ENCODE measurements at regions not wholly inside any gene's neighbourhood (a gene's known extent, or its start where the extent isn't known, plus 50 kb on each side); places are given as distances from the start of the nearest gene placed in this dataset.
"Not testable (repeated sequence)": the region's sequence is repeated elsewhere in the genome, so short reads cannot be mapped to it uniquely, and the experiment has no call there.

DNA sequence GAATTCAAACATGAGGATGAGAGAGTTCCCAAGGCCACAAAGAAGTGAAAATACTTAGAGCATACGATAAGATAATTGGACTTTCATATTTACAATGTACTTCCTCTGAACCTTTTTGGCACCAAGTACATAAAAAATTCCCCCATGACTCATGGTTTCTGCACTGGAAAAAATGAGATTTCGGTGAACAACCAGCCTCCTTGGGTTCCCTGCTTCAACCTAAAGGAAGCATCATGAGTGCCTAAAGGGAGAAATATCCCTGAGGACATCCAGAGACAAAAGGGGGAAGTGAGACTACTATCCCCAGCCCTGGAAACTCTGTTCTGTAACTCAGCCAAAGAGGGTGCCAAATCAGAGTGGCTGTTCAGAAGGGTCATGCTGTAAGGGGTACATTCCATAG, 562.7 kb upstream of the SLC39A10 start:
- DNase-seq (ENCODE audit: low spot score) (no peak), ATAC-seq (ENCODE audit: low read depth) (no peak)
- H3K36me3 ChIP-seq (ENCODE audit: low read depth) = no peaks in the 10 kb centered on the region
- no peaks in the 10 kb centered on the region for H3K9me3 ChIP-seq (ENCODE audit: severe bottlenecking)
- H3K27me3 ChIP-seq (ENCODE audit: insufficient read depth, poor library complexity, severe bottlenecking) = no peaks in the 10 kb centered on the region
- H3K27ac ChIP-seq (ENCODE audit: poor library complexity, severe bottlenecking) = no peak overlapping the region
- no peaks in the 10 kb centered on the region for H3K4me1 ChIP-seq (ENCODE audit: insufficient read depth, poor library complexity, severe bottlenecking)
- TF ChIP-seq, protein P1, sequence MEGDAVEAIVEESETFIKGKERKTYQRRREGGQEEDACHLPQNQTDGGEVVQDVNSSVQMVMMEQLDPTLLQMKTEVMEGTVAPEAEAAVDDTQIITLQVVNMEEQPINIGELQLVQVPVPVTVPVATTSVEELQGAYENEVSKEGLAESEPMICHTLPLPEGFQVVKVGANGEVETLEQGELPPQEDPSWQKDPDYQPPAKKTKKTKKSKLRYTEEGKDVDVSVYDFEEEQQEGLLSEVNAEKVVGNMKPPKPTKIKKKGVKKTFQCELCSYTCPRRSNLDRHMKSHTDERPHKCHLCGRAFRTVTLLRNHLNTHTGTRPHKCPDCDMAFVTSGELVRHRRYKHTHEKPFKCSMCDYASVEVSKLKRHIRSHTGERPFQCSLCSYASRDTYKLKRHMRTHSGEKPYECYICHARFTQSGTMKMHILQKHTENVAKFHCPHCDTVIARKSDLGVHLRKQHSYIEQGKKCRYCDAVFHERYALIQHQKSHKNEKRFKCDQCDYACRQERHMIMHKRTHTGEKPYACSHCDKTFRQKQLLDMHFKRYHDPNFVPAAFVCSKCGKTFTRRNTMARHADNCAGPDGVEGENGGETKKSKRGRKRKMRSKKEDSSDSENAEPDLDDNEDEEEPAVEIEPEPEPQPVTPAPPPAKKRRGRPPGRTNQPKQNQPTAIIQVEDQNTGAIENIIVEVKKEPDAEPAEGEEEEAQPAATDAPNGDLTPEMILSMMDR (IDR thresholded peaks at IDR 0.05; ENCODE audit: poor library complexity, severe bottlenecking) = no peak
- H3K4me3 ChIP-seq (ENCODE audit: severe bottlenecking) = no peak overlapping the region

DNA sequence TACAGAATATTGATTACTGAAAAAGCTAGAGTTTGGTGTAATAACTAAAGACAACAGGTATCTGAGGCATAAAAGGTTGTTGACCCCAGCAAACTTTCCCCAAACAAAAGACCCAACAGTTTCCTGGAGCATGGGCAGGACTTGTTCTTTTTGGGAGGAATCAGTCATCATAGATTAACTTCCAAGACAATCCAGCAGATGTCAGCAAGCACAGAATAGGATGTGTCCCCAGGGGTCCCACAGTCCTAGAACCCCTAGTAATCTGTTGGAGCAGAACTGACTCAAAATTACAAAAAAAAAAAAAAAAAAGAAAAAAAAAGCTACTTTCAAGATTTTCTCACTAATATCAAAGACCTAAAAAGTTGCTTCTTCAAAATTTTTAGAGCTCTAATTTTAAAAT, 564.7 kb upstream of the SLC39A10 start:
- DNase-seq (ENCODE audit: low spot score) (no peak), ATAC-seq (ENCODE audit: low read depth) (no peak)
- Histone ChIP-seq H3K9me3 (ENCODE audit: severe bottlenecking) (no peaks in the 10 kb centered on the region), H3K36me3 (ENCODE audit: low read depth) (no peaks in the 10 kb centered on the region), H3K4me1 (ENCODE audit: insufficient read depth, poor library complexity, severe bottlenecking) (no peaks in the 10 kb centered on the region), H3K4me3 (ENCODE audit: severe bottlenecking) (no peak overlapping the region), H3K27ac (ENCODE audit: poor library complexity, severe bottlenecking) (no peak overlapping the region), H3K27me3 (ENCODE audit: insufficient read depth, poor library complexity, severe bottlenecking) (no peaks in the 10 kb centered on the region)
- TF ChIP-seq, protein P1 (IDR thresholded peaks at IDR 0.05; ENCODE audit: poor library complexity, severe bottlenecking) = no peak

DNA sequence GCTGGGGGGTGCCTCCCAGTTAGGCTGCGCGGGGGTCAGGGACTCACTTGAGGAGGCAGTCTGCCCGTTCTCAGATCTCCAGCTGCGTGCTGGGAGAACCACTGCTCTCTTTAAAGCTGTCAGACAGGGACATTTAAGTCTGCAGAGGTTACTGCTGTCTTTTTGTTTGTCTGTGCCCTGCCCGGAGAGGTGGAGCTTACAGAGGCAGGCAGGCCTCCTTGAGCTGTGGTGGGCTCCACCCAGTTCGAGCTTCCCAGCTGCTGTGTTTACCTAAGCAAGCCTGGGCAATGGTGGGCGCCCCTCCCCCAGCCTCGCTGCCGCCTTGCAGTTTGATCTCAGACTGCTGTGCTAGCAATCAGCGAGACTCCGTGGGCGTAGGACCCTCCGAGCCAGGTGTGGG, 584.2 kb upstream of the SLC39A10 start:
- not testable (repeated sequence) for H3K36me3 ChIP-seq (ENCODE audit: low read depth); H3K4me1 ChIP-seq (ENCODE audit: insufficient read depth, poor library complexity, severe bottlenecking); DNase-seq (ENCODE audit: low spot score); H3K4me3 ChIP-seq (ENCODE audit: severe bottlenecking); H3K9me3 ChIP-seq (ENCODE audit: severe bottlenecking); H3K27me3 ChIP-seq (ENCODE audit: insufficient read depth, poor library complexity, severe bottlenecking); H3K27ac ChIP-seq (ENCODE audit: poor library complexity, severe bottlenecking); ATAC-seq (ENCODE audit: low read depth)

DNA sequence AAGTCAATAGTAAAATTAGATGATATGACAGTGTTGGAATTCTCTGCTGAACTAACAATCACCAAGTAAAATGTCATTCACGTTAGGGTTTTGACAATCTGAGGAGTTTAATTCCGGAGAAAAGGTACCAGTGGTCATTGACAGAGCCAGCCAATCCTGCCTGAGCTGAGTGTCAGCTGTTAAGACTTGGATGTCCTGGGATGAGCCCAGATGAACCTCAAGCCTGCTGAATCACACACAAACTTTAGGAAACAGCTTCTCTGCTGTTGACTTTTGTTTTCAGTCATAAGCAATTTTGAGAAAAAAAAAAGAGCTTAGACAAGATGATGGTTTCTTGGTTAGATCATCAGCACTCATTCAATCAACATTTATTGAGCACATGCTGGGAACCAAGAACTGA, 600.0 kb upstream of the SLC39A10 start:
- no peak for DNase-seq (ENCODE audit: low spot score)
- Histone ChIP-seq H3K4me1 (ENCODE audit: insufficient read depth, poor library complexity, severe bottlenecking) (no peaks in the 10 kb centered on the region), H3K9me3 (ENCODE audit: severe bottlenecking) (no peaks in the 10 kb centered on the region), H3K27ac (ENCODE audit: poor library complexity, severe bottlenecking) (no peak overlapping the region), H3K27me3 (ENCODE audit: insufficient read depth, poor library complexity, severe bottlenecking) (no peaks in the 10 kb centered on the region), H3K4me3 (ENCODE audit: severe bottlenecking) (no peak overlapping the region), H3K36me3 (ENCODE audit: low read depth) (no peaks in the 10 kb centered on the region)
- TF ChIP-seq, protein P1 (IDR thresholded peaks at IDR 0.05; ENCODE audit: poor library complexity, severe bottlenecking) = no peak
- ATAC-seq (ENCODE audit: low read depth) = no peak

DNA sequence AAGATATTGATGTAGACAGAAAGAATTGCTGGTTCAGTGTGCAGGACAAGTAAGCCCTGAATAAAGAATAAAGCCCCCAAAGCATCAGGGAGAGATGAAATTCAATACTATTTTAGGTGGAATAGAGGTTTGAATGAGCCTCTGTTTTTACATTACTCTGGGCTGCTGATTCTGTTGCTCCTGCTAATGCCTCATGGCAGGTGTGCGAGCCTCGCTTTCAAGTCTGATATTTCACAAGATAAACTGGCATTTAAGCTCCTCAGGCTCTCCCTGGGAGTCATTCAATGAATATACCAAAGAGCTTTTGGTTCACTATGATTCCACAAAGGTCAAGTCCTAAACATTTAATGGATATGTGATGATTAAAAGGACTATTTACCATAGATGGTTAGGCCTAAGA, 601.0 kb upstream of the SLC39A10 start:
- no peak for ATAC-seq (ENCODE audit: low read depth)
- Histone ChIP-seq H3K36me3 (ENCODE audit: low read depth) (no peaks in the 10 kb centered on the region), H3K4me3 (ENCODE audit: severe bottlenecking) (no peak overlapping the region), H3K9me3 (ENCODE audit: severe bottlenecking) (no peaks in the 10 kb centered on the region), H3K27me3 (ENCODE audit: insufficient read depth, poor library complexity, severe bottlenecking) (no peaks in the 10 kb centered on the region), H3K27ac (ENCODE audit: poor library complexity, severe bottlenecking) (no peak overlapping the region), H3K4me1 (ENCODE audit: insufficient read depth, poor library complexity, severe bottlenecking) (no peaks in the 10 kb centered on the region)
- no peak for DNase-seq (ENCODE audit: low spot score)
- TF ChIP-seq, protein P1 (IDR thresholded peaks at IDR 0.05; ENCODE audit: poor library complexity, severe bottlenecking) = no peak
